Stimulated activated CD4-positive, alpha-beta T cell treated with anti-CD3 and anti-CD28 coated beads, Interleukin-2, amount 100 ng/mL, for 4 hours (primary cell): ENCODE measurements at regions not wholly inside any gene's neighbourhood (a gene's known extent, or its start where the extent isn't known, plus 50 kb on each side); places are given as distances from the start of the nearest gene placed in this dataset.
"Not testable (repeated sequence)": the region's sequence is repeated elsewhere in the genome, so short reads cannot be mapped to it uniquely, and the experiment has no call there.

ENCODE experiments used
- DNase-seq: peaks from one replicate; pipeline ENCODE4 v3.0.0-alpha.2; 2020; ENCODE audit warnings: low read depth

DNA sequence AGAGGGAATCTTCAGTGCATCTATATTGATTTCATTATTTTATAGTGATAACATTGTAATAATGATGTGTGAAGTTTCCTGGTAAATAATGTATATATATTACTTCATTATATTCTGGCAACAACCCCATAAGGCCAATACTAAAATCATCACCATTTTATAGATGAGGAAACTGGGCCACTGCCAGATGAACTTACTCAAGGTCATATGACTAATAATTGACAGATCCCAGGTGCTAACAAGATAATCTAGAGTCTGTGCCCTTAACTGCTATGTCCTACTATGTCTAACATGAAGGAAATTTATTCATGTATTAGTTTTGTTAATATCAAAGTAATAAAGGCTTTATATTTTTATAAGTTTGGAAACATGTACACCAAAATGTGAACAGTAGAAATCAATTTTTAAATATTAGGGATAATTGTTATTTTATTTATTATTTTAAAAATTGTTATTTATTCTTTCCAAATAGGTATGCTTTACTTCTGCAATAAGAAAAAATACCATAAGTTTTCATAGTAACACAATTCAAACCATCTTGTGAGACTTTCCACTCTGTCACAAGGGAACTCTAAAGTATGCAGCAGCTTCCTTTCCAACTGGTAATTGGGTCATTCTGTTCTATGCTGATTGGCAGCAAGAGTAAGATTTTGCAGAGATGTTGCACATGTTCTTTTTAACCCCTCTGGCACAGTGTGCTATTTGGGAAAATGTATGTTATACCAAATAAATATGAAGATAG is 90.8 kb upstream of the CMC1 start:
- DNase-seq: no peak

GRCh38 chr3:28151207-28151550 is 90.2 kb upstream of the CMC1 start:
- DNase-seq: no peak

GRCh38 chr3:28151608-28152228 is 89.7 kb upstream of the CMC1 start:
- DNase-seq: no peak

GRCh38 chr3:28155631-28156030 is 85.8 kb upstream of the CMC1 start:
- no peak for DNase-seq

- DNase-seq: not testable (repeated sequence)
Observed at GRCh38 chr3:28156599-28156998, 84.8 kb upstream of the CMC1 start.

DNA sequence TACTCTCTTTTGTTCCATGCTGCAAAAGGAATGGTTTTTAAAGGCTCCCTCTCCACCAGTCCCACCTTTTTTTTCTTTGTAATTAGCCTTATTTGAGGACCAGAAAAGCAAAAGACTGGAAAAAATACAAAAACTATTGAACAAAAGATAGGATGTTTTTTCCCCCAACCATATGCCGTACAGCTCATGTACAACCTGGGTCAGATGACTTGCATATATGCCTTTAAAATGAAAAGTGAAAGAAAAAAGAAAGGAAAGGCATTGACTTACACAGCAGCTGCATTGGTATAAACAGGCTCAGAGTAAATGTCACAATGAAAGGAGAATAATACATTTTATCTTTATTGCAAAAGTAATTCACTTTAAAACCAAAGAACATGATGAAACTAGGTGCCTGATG is 69.5 kb upstream of the CMC1 start:
- no peak for DNase-seq

- DNase-seq: no peak
Observed at GRCh38 chr3:28172748-28173147, 68.7 kb upstream of the CMC1 start.

- DNase-seq: no peak
Observed at GRCh38 chr3:28173836-28174235, 67.6 kb upstream of the CMC1 start.

DNA sequence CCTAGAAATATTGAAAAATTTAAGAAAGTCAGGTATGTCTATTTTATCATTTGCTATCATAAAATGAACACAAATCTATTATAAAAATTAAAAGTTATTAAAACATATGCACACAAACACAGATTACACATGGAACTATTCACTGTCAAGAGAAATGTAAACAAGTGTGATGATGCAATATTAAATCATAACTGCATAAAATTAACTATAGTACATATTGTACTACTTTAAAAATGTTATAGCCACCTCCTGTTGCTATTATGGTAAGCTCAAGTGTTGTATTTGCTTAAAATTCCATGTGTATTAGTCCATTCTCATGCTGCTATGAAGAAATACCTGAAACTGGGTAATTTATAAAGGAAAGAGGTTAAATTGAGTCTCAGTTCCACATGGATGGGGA is 54.7 kb upstream of the CMC1 start:
- DNase-seq: no peak

GRCh38 chr3:28188686-28189085 is 52.7 kb upstream of the CMC1 start:
- no peak for DNase-seq

DNA sequence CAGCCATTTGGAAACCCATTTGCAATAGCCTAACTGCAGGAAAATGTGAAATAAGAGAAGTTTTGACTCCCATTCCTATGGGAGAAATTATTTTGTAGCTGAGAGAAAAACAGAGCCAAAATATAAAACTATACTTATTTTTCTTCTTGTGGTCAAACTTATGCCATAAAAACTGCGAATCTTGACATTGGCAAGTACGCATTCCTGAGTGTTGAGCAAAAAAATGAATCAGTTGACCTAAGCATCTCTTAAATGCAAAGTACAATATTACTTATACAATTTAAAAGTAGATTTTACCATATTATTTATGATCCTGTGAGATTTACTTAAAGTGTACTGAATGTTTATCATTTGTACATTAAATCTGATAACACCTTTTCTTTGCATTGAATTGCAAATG is 50.1 kb upstream of the CMC1 start:
- no peak for DNase-seq
